H1 (cell line): ENCODE measurements at regions not wholly inside any gene's neighbourhood (a gene's known extent, or its start where the extent isn't known, plus 50 kb on each side); places are given as distances from the start of the nearest gene placed in this dataset.
"Not testable (repeated sequence)": the region's sequence is repeated elsewhere in the genome, so short reads cannot be mapped to it uniquely, and the experiment has no call there.

Source experiments
- CTCF ChIA-PET: fragments of 300-600 bp; sonication (Branson Sonifier 250); formaldehyde crosslinking; loops from one replicate; lab custom pipeline; 2021; ENCODE audit not compliant: partially characterized antibody; lab: Charles Lee
- POLR2A ChIA-PET: fragments of 300-600 bp; sonication (Branson Sonifier 250); formaldehyde crosslinking; loops from one replicate; lab custom pipeline; 2021; ENCODE audit warnings: inconsistent platforms; ENCODE audit not compliant: partially characterized antibody; lab: Charles Lee
- DNase-seq, 2 experiments: peaks; one replicate each; pipeline versions ENCODE4 v3.0.0 to v3.0.0-alpha.2; 2010 to 2022; ENCODE audit warnings: low spot score in 2 of 2, low read depth in 1 of 2, mixed read lengths in 1 of 2
- FAIRE-seq: peaks from 2 replicates; lab custom pipeline; 2011; peaks lifted over from hg19 to GRCh38; lab: Jason Lieb, UNC
- H2AFZ ChIP-seq: 2 replicates; pipeline ENCODE4 v1.8.1; 2012; ENCODE audit warnings: low read length, inconsistent platforms
- H2AK5ac ChIP-seq: 2 replicates; pipeline ENCODE4 v1.6.1; 2013; ENCODE audit warnings: low read depth, low read length
- H2BK120ac ChIP-seq: replicated peaks from 2 replicates; pipeline ENCODE3; 2013; ENCODE audit warnings: low read depth, low read length, inconsistent platforms
- H2BK12ac ChIP-seq: 2 replicates; pipeline ENCODE4 v1.6.1; 2013; ENCODE audit warnings: low read depth, low read length
- H2BK15ac ChIP-seq: 2 replicates; pipeline ENCODE4 v1.6.1; 2013; ENCODE audit warnings: low read length
- H2BK20ac ChIP-seq: 2 replicates; pipeline ENCODE4 v1.6.1; 2013; ENCODE audit warnings: low read length
- H2BK5ac ChIP-seq: 2 replicates; pipeline ENCODE4 v1.6.1; 2013; ENCODE audit warnings: low read depth, low read length
- H3K14ac ChIP-seq: 2 replicates; pipeline ENCODE4 v1.6.1; 2013; ENCODE audit warnings: inconsistent platforms; ENCODE audit not compliant: insufficient read length
- H3K18ac ChIP-seq: 2 replicates; pipeline ENCODE4 v1.6.1; 2013; ENCODE audit warnings: low read length; ENCODE audit errors: extremely low read depth
- H3K23ac ChIP-seq: 2 replicates; pipeline ENCODE4 v1.6.1; 2013; ENCODE audit warnings: inconsistent platforms; ENCODE audit not compliant: insufficient read length
- H3K23me2 ChIP-seq: 2 replicates; pipeline ENCODE4 v1.6.1; 2013; ENCODE audit warnings: low read depth, low read length
- H3K27ac ChIP-seq: 2 replicates; pipeline ENCODE4 v1.6.1; 2011; ENCODE audit warnings: low read depth, low read length, inconsistent platforms
- H3K27me3 ChIP-seq, 4 experiments: replicated peaks in 1 of 4; 1 replicate in 1 of 4; 2 replicates in 3 of 4; pipeline versions ENCODE4 v1.6.1 to v1.8.1; 2011 to 2013; ENCODE audit warnings: low read length in 3 of 4, mild to moderate bottlenecking in 3 of 4, inconsistent platforms in 2 of 4, mixed read lengths in 2 of 4, moderate library complexity in 1 of 4; ENCODE audit not compliant: control insufficient read depth in 3 of 4, insufficient read depth in 3 of 4; ENCODE audit errors: extremely low read depth in 1 of 4
- H3K36me3 ChIP-seq, 4 experiments: 2 replicates each; pipeline versions ENCODE4 v1.6.1 to v1.8.1; 2011 to 2013; ENCODE audit warnings: mild to moderate bottlenecking in 4 of 4, low read length in 3 of 4, moderate library complexity in 2 of 4, control low read depth in 1 of 4, inconsistent platforms in 1 of 4; ENCODE audit not compliant: insufficient read depth in 4 of 4, control insufficient read depth in 2 of 4
- H3K4ac ChIP-seq: replicated peaks from 2 replicates; pipeline ENCODE3; 2013; ENCODE audit warnings: low read length, low read depth, mixed read lengths, inconsistent platforms; ENCODE audit not compliant: insufficient read length
- H3K4me1 ChIP-seq, 4 experiments: replicated peaks in 1 of 4; 1 replicate in 1 of 4; 2 replicates in 3 of 4; pipeline versions ENCODE4 v1.6.1 to v1.8.1; 2011 to 2013; ENCODE audit warnings: low read length in 3 of 4, inconsistent platforms in 2 of 4, mixed read lengths in 1 of 4; ENCODE audit not compliant: insufficient read depth in 4 of 4, control insufficient read depth in 3 of 4
- H3K4me2 ChIP-seq, 2 experiments: 2 replicates each; pipeline versions ENCODE4 v1.6.1 to v1.8.1; 2011 to 2013; ENCODE audit warnings: low read depth in 2 of 2, low read length in 2 of 2, control low read depth in 1 of 2, inconsistent platforms in 1 of 2, mild to moderate bottlenecking in 1 of 2; ENCODE audit not compliant: insufficient read depth in 1 of 2
- H3K4me3 ChIP-seq, 4 experiments: fragments of 200-600, 300-600 bp in 1 of 4; sonication (generic), shearing (Covaris generic), sonication (Bioruptor Twin) in 1 of 4; 2 replicates each; pipeline versions ENCODE4 v1.5.1 to v1.8.1; 2011 to 2016; ENCODE audit warnings: low read length in 4 of 4, low read depth in 3 of 4, control low read depth in 2 of 4, inconsistent platforms in 2 of 4, mild to moderate bottlenecking in 2 of 4, mixed read lengths in 1 of 4, moderate library complexity in 1 of 4; ENCODE audit not compliant: insufficient read depth in 2 of 4; ENCODE audit errors: extremely low read depth in 1 of 4
- H3K56ac ChIP-seq: replicated peaks from 2 replicates; pipeline ENCODE3; 2013; ENCODE audit warnings: low read depth, mild to moderate bottlenecking, mixed read lengths, low read length, inconsistent platforms; ENCODE audit not compliant: insufficient read length
- H3K79me1 ChIP-seq: 2 replicates; pipeline ENCODE4 v1.6.1; 2013; ENCODE audit warnings: low read depth, low read length, control low read depth
- H3K79me2 ChIP-seq, 2 experiments: 2 replicates each; pipeline versions ENCODE4 v1.6.1 to v1.8.1; 2012 to 2013; ENCODE audit warnings: low read length in 2 of 2, mild to moderate bottlenecking in 2 of 2, inconsistent platforms in 1 of 2; ENCODE audit not compliant: insufficient read depth in 2 of 2, control insufficient read depth in 1 of 2
- H3K9ac ChIP-seq, 4 experiments: replicated peaks in 1 of 4; 1 replicate in 1 of 4; 2 replicates in 3 of 4; pipeline versions ENCODE4 v1.6.1 to v1.8.1; 2011 to 2013; ENCODE audit warnings: low read depth in 3 of 4, low read length in 3 of 4, control low read depth in 2 of 4, mild to moderate bottlenecking in 2 of 4, moderate library complexity in 2 of 4, inconsistent platforms in 1 of 4; ENCODE audit errors: extremely low read depth in 1 of 4
- H3K9me3 ChIP-seq, 2 experiments: 2 replicates each; pipeline versions ENCODE4 v1.6.1 to v1.8.1; 2012 to 2013; ENCODE audit warnings: mild to moderate bottlenecking in 2 of 2, moderate library complexity in 2 of 2, control low read depth in 1 of 2, inconsistent platforms in 1 of 2, low read depth in 1 of 2, low read length in 1 of 2, mixed read lengths in 1 of 2; ENCODE audit not compliant: insufficient read depth in 2 of 2
- H4K20me1 ChIP-seq, 2 experiments: replicated peaks in 1 of 2; 2 replicates each; pipeline versions ENCODE3 to v1.8.1; 2011 to 2013; ENCODE audit warnings: inconsistent platforms in 2 of 2, low read length in 2 of 2, mild to moderate bottlenecking in 1 of 2; ENCODE audit not compliant: insufficient read depth in 2 of 2, control insufficient read depth in 1 of 2
- H4K5ac ChIP-seq: 2 replicates; pipeline ENCODE4 v1.6.1; 2013; ENCODE audit warnings: low read length, low read depth, mixed read lengths, inconsistent platforms; ENCODE audit not compliant: insufficient read length
- H4K8ac ChIP-seq: 2 replicates; pipeline ENCODE4 v1.8.0; 2013; ENCODE audit warnings: mild to moderate bottlenecking, moderate library complexity, low read length, inconsistent platforms; ENCODE audit not compliant: insufficient read depth; ENCODE audit errors: extremely low read depth
- H4K91ac ChIP-seq: replicated peaks from 2 replicates; pipeline ENCODE3; 2013; ENCODE audit warnings: low read length, mixed read lengths, inconsistent platforms; ENCODE audit not compliant: insufficient read length
- WGBS, 2 experiments: shearing (Covaris generic) in 1 of 2; methylation state at CpG; one replicate each; pipeline versions ENCODE4 v1.1.6 to v1.1.7; 2013 to 2015; ENCODE audit warnings: low lambda C conversion rate in 2 of 2, mixed read lengths in 2 of 2, inconsistent platforms in 1 of 2, low coverage in 1 of 2, missing lambda C conversion rate in 1 of 2; ENCODE audit not compliant: insufficient replicate concordance in 2 of 2, insufficient coverage in 1 of 2, insufficient read length in 1 of 2; ENCODE audit errors: extremely low coverage in 1 of 2, missing lambda C conversion rate in 1 of 2; 5-methylcytosine and 5-hydroxymethylcytosine counted together

- H4K20me1 ChIP-seq, H3K23ac ChIP-seq, H2BK20ac ChIP-seq, H2AK5ac ChIP-seq, H4K8ac ChIP-seq, H4K5ac ChIP-seq, DNase-seq, H3K18ac ChIP-seq, H3K79me2 ChIP-seq, H3K27me3 ChIP-seq, H3K4me2 ChIP-seq, H3K4ac ChIP-seq, H2BK15ac ChIP-seq, H2BK120ac ChIP-seq, H4K91ac ChIP-seq, H2AFZ ChIP-seq, CTCF ChIA-PET, POLR2A ChIA-PET, H3K4me1 ChIP-seq, H3K23me2 ChIP-seq, H3K36me3 ChIP-seq, H3K4me3 ChIP-seq, H3K9ac ChIP-seq, H3K27ac ChIP-seq, H3K14ac ChIP-seq, H2BK5ac ChIP-seq, H3K79me1 ChIP-seq, FAIRE-seq, H3K56ac ChIP-seq, H2BK12ac ChIP-seq: not testable (repeated sequence)
- H3K9me3 ChIP-seq, result peaks cover 8 to 12% of the 10 kb centered on the region in 2 experiments; a peak in 3 of 4 replicates
- WGBS, 2 experiments, result 84% methylated on average over 2 of the region's 3 CpGs; no CpG with 5 or more reads in 1 of the 2 experiments
Observed at GRCh38 chr3:46772498-46772897, 54.8 kb upstream of the PRSS50 start.
